GM19455 (cell line): ENCODE measurements at regions not wholly inside any gene's neighbourhood (a gene's known extent, or its start where the extent isn't known, plus 50 kb on each side); places are given as distances from the start of the nearest gene placed in this dataset.

ENCODE experiments used
- ATAC-seq: cut with Tn5 transposase; IDR thresholded peaks from one replicate; pipeline ENCODE4 v1.9.1; 2021; ENCODE audit not compliant: unreplicated experiment

DNA sequence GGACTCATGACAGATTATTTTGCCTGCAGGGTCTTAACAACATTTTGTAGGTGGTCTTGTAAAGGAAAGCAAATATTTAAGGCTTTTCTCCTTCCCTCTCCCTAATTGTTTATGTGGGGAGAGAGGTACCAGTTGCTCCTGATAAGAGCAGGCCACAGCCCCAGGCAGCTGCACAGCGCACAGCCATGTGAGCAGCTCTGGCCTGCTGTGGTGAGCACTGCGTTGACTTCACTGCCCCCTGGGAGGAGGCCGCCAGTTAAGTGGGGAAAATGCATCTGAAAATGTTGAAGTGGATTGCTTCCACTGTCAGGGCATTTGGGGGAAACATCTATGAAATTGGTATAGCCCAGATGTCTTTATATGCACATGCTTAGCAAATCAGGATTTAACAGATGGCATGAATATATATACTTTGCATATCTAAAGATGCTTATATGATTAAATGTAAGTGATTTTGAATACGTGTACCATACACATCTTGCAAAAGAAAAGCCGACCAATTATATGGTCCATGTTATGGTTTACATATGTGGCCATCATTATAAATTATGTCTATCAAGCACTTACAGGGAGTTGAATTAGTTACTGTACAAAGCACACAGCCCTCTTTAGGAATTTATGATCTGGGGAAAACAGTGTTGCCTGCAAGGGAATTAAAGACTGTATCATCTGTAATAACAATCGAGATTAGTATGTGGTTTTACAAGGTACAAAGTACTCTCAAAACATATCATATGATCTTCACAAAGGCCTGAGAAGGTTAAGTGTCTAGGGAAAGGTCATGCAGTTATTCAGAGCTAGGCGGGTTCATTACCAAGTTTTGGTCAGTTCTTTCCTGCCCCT lies 132.1 kb downstream of the RHOU start:
- ATAC-seq, result no peak

DNA sequence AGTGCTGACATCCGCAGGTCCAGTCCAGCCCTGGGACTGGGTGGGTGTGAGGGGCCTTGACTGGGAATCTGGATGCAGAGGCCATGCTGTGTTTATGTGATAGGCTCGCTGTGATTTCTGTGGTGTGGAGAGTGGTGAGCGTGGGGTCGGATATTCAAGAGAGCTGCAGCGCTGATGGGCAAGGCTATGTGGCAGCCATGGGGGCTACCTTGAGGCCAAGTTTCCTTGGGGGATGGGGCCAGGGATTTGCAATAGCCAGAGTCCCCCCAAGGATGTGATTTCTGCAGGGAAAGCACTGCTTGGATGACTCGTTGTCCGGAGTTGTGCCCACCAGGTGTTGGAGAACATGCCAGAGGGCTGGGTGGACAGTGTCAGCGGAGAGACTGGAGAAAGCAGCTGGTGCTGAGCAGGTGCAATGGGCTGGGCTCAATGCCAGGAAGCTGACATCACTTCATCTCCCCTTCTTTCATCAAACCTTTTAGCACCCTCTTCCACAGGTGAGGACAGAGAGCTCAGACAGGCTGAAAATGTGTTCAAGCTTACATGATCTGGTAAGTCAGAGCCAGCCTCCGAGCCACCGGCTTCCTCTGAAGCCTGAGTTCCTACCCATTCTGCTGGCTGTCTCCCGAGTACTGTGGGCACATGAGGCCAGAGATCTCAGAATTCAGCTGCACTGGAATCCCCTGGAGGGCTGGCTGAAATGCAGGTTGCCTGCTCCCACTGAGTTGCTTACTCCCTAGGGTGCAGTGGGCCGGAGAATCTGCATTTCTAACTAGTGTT lies 132.9 kb downstream of the RHOU start:
- no peak for ATAC-seq

DNA sequence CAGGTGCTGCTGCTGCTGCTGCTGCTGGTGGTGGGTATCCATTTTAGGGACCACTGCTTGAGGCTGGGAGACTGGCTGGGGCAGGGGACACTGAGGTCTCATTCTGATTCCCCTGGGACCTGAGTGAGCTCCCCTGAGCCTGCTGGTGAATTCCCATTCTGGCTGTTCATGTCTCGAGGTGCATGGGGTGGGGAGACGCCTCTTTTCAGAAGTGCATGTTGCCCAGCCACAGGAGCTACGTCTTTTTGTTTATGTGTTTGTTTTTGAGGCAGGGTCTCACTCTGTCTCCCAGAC lies 133.4 kb downstream of the RHOU start:
- ATAC-seq, result no peak

DNA sequence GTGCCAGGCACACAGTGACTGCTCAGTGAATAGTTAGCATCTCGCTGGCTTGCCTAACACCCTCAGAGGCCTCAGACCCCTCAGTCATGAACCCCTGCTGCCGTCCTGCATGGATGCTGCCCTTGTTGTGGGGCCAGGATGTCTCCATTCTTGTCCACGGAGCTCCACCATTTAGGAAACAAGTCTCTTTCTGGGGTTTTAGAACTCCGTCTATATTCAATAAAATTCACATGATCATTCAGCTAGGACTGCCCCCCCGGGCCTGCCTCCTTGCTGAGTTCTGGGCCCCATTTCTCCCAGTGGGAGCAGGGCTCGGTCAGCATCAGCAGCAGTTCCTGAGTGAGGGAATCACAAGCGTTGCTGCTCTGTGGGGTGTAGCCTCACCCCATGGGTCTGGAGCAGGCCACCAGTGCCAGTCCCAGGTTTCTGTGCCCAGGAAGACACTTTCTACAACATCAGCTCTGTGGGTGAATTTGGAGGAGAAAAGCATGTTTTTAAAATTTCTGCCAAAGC lies 134.1 kb downstream of the RHOU start:
- no peak for ATAC-seq

DNA sequence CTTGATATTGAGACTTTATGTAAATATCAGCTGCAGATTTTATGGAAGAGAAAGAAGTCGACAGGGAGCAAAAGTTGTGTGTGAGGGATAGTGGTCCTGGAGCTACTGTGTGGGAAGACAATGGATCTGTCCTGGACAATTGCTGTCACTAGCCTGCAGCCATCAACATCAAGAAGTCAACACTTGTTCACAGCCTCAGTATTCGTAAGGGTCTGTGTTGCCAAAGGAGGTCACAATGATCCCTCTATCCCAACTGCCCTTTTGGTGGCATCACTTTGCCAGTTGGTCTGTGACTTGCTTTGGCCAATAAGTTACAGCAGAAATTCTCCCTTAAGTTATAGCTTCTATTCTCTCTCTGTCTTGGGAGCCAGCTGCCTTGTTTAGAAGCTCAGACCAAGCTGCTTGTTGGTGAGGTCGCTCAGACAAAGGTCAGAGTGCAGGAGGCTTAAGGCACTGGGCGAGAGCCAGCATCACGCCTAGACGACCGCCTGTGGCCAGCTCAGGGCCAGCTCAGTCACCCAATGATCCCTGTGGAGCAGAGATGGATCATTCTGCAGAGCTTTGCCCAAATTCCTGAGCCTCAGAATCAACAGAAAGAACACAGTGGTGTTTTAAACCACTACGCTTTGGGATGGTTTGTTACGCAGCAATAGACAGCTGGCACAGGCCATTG lies 134.9 kb downstream of the RHOU start:
- ATAC-seq, result no peak

DNA sequence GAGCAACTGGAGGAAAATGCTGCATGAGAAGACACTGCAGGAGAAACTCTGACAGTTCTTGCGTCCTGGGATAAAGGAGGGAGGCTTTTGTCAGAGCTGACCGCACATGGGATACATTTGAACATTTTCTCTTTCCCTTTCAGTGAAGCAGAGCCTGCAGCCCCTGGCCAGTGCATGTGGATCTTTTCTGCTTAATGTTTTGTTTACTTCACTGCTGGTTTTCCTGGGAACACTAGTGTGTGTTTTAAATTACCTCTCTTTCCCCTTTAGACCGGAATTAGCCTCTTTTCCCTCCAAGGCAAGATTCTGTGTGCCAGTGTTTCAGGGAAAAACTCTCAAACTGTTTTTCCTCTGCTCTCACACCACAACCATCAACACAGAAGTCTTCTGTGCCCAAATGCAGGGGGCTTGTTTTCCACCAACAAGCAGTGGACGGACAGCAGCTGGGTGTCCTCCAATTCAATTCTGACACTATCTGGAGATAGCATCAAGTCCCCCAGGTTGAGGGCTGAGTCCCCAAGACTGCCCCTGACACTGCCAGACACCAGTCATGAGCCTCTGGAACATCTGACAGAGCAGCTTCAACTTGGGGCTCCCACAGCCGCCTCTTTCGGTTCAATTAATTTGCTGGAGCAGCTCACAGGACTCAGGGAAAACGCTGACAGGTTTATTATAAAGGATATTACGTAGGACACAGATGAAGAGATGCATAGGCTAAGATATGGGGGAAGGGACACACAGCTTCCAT lies 136.2 kb downstream of the RHOU start:
- ATAC-seq, result no peak

DNA sequence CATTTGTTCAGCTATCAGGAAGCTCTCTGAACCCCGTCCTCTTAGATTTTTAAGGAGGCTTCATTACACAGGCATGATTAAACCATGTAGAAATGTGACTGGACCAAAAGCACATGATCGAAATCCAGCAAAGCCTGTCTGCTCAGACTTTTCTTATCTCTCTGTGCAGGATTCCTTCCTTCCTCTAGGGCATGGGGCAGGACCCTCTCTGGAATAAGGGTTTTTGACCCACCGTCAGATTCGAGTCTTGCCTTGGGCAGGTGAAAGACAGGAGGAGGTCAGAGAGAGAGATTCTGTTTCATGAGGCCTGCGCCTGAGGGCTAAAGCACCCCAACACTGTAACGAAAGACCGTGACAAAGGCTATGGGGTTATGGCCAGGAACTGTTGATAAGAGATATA lies 136.8 kb downstream of the RHOU start:
- no peak for ATAC-seq

DNA sequence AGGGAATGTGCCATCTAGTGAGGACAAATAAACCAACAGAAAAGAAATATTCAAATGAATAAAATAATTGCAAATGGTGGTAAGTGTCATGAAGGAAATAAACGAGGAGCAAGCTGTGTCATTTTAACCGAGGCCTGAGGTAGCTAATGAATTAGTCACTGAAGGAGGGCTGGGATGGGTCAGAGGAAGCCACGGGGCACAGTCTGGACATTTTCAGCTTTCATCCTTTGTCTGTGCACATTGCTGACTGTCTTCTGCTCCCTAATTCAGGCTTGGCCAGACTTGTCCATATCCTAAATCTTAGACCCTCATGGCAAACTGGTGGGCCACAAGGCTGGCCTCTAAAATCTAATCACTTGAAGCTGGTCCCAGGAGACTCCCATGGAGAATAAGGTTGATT lies 138.4 kb downstream of the RHOU start:
- no peak for ATAC-seq

DNA sequence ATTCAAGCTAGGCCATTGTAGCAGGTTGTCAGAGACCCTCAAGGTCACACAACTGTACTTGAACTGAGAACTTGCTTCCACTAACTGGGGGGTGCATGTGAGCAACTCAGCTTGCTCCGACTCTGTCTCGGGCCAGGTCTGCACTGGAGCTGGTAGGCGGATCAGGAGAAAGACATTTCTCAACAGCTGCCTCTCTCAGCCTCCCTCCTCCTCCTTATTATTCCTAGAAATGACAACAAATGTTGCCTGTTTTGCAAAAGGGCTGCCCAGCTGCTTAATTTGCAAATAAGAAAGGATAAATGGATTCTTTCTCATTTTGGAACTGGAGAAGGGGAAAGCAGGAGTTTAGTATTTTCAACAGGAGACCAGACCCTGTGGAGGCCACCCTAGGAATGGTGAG lies 140.5 kb downstream of the RHOU start:
- no peak for ATAC-seq

DNA sequence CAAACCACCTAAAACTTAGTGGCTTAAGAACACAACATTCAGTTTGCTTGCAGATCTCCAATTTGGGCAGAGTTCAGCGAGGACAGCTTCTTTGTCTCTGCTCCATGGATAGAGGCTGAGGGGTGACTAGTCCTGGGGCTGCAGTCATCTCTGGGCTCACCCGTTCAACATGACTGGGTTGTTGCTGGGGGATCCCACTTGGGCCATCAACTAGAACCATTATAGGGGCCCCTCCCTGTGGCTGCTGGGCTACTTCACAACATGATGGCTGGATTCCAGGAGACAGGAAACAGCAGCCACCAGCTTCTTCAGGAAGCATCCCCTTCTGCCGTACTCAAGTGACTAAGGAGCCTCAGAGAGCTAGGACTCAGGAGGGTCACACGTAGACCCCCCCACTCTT lies 140.9 kb downstream of the RHOU start:
- no peak for ATAC-seq

DNA sequence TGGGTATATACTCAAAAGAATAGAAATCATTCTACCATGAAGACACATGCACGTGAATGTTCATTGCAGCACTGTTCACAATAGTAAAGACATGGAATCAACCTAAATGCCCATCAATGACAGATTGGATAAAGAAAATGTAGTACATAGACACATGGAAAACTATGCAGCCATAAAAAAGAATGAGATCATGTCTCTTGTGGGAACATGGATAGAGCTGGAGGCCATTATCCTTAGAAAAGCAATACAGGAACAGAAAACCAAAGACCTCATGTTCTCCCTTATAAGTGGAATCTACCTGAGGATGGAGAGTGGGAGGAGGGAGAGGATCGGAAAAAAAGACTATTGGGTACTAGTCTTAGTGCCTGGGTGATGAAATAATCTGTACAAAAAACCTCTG lies 143.9 kb downstream of the RHOU start:
- no peak for ATAC-seq

DNA sequence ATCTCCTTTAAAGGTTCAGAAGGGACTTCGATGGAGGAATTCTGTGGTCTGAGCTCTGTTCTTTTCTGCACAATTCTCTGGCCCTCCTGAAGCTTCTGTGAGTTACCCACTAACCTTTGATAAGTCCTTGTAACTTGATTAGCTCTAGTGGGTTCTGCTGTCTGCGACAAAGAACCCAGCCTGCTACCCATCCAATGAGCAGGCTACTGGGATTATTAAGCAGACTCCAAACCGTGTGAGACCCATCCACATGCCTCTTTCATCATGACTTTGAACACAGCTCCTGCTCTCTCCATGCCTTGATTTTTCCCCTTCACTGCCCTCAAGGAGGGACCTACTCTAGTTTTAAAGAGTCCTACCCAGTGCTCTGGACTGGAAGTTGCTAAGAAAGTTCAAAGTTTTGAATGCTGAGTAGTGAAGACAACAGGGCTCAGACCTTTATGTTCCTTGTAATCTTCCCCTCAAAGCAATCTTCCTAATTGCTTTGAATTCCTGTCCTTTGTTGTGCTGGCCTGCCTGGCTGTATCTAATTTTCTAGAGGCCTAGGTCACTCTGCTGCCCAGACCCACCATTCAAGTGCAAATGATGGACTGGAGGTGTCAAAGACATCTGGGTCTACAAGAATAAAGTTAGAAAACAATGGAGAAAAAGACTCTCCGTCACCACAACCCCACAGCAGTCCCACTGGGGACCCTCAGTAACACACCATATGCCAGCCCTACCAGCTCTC lies 146.9 kb downstream of the RHOU start:
- ATAC-seq, result no peak

DNA sequence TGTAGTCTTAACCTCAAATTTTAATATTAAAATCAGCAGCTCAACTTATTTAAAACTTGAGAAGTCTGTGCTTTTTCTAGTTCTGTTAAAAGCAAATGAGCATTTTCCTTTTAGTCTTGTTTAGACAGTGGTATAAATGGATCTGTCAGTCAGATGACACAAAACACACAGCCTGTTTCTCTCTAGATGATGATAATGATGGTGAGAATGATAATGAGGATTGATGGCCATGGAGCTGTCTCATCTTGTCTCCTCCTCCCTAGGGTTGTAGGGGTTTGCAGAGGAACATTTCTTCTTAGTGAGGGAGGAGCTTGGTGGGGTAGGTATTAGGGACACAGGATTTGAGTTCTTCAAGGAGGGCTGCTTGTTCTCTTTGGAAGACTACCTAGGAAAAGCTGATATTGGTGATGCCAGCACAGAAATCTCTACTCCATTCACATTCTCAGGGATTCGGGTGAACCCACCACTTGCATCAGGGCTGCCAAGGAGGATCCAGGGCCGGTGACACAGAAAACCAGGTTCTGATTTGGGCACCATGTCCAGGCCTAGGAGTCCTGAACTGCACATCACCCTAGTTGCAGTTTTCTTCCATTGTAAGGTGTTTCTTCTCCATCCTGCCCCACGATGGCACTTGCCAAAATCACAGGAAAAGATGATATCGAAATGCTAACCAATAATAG lies 147.6 kb downstream of the RHOU start:
- ATAC-seq, result no peak

DNA sequence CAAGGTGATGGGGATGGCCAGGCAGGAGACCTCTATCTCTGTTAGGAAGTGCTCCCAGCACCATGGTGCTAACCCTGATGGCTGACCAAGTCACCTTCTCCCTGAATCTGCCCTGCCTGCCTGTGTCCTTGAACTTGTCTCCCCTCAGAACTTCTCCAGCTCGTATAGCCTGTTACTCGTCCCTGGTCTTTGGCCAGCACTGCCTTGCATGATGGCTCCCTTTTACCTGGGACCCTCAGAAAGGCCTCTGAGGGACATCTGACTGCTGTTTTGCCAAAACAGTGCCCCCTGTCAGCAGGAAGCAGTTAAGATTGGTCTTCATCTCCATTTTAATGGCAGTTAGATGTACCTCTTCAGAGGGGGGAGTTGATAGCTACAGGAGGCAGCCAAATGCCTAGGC lies 148.3 kb downstream of the RHOU start:
- no peak for ATAC-seq

DNA sequence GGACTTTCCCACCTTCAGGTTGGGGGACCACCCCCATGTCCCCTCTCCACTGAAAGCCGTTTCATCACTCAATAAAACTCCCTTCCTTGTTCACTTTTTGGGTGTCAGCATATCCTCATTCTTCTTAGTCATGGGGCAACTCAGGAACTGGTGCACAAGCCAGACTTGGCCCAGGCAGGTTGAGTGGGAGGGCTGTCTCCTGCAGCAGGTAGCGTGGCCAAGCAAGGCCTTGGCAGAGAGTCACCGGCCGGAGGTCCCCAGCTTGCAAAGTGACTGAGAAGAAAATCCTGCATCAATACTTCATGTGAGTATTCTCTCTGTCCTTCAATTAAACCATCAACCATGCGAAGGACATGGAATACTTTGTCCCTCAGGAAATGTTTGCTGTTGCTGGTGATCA lies 148.9 kb downstream of the RHOU start:
- no peak for ATAC-seq

DNA sequence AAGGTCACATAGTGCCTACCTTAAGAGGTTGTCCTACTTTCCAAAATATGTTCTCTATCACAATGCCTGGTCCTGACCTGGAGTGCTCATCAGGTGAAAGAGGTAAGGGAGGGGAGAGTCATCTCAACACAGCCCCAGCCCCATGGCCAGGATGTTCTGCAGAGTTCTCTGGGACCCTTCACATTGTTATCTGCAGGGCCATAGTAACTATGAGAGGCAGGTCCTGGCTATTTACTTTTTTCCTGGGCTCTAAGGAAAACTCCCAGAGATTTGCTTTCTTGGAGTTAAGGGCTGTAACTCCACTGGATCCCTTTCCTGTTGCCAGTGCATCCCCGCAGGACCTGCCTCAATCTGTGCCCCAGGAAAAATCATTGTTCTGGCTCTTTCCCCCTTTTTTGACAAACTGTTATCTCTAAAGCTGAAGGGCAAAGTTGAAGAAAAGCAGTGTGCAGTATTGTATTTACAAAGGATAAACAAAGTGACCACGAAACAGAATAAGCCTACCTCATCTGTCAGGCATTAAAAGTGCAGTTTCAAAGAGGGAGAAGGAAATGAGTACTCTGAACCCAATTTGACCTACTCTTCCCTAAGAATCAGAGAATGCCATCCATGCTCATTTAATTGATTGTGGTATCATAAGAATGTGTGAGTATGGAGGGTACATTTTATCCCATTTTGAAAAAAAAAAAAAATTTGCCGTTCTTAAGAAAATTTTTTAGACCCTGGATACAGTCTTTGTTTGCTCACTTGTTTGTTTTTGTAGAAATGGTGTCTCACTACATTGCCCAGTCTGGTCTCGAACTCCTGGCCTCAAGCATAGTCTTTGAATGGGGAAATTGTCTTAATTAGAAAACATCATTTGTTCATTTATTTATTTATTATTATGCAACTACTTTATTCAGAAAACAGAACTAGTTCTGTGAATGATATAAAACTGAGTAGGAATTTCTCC lies 149.6 kb downstream of the RHOU start:
- no peak for ATAC-seq

DNA sequence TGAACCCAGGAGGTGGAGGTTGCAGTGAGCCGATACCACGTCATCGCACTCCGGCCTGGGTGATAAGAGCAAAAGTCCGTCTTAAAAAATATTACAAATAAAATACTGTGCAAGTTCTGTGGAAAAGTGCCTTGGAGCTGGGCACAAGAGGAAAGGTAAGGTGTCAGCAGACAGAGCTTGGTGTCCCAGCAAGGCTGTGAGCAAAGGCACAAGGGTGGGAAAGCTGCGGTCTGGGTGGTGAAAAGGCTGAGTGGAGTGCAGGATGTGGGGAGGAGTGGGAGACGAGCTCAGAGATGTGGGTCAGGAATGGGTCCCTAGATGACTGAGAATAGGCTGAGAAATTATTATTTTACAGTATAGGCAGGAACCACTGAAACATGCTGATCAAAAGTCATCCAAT lies 150.6 kb downstream of the RHOU start:
- ATAC-seq, result no peak

DNA sequence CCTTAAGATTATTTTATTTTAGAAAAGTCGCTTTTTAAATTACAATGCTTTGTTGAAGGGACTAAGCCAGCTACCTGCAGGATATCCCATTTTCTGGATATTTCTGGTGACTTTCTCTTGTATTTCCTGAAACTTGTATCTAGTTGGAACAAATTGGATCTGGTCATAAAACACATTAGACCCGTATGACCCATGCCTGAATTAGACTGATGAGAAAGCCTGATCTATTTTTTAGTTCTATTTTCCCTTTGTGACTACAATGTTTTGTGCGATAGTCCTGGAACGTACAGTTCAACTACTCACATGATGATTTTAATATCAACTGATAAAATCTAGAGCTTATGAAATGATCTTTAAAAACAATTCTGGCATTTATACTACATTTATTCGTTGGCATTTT lies 151.8 kb downstream of the RHOU start:
- ATAC-seq, result no peak

DNA sequence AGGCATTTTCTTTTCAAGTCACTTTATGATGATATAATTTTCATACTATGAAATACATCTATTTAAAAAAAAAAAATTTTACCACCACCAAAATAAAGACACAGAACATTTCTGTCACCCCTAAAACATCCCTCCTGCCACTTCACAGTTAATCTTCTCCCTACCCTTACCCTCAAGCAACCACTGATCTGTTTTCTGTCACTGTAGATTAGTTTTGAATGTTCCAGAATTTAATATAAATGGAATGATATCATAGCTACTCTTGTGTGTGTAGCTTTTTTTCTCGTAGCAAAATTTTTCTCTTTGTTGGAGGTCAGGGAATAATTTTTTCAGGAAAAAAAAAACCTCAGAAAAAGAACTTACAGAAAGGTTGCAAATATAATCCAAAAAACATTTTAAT lies 152.7 kb downstream of the RHOU start:
- no peak for ATAC-seq
